IPS-18a (cell line): ENCODE measurements at regions not wholly inside any gene's neighbourhood (a gene's known extent, or its start where the extent isn't known, plus 50 kb on each side); places are given as distances from the start of the nearest gene placed in this dataset.

Experiments used
- H3K27ac ChIP-seq: one replicate; pipeline ENCODE4 v1.5.1; 2013; ENCODE audit warnings: low read length
- H3K27me3 ChIP-seq: one replicate; pipeline ENCODE4 v1.6.1; 2013; ENCODE audit warnings: mild to moderate bottlenecking, low read length; ENCODE audit not compliant: control insufficient read depth, insufficient read depth
- H3K36me3 ChIP-seq: one replicate; pipeline ENCODE4 v1.6.1; 2013; ENCODE audit warnings: low read depth, low read length; ENCODE audit not compliant: control insufficient read depth
- H3K4me1 ChIP-seq: one replicate; pipeline ENCODE4 v1.6.1; 2013; ENCODE audit warnings: low read depth, low read length; ENCODE audit not compliant: control insufficient read depth
- H3K4me3 ChIP-seq: one replicate; pipeline ENCODE4 v1.5.1; 2013; ENCODE audit warnings: low read length
- H3K9ac ChIP-seq: one replicate; pipeline ENCODE4 v1.6.1; 2013; ENCODE audit warnings: mild to moderate bottlenecking, low read length, moderate library complexity
- H3K9me3 ChIP-seq: one replicate; pipeline ENCODE4 v1.6.1; 2013; ENCODE audit warnings: low read depth, low read length; ENCODE audit not compliant: control insufficient read depth

GRCh38 chr4:82071951-82072350 lies 301.8 kb downstream of the HNRNPD start:
- Histone ChIP-seq H3K36me3 (no peaks in the 10 kb centered on the region), H3K9ac (no peak overlapping the region), H3K27ac (no peak overlapping the region), H3K4me1 (peaks cover 5% of the 10 kb centered on the region), H3K9me3 (no peaks in the 10 kb centered on the region), H3K27me3 (no peaks in the 10 kb centered on the region), H3K4me3 (no peak overlapping the region)

DNA sequence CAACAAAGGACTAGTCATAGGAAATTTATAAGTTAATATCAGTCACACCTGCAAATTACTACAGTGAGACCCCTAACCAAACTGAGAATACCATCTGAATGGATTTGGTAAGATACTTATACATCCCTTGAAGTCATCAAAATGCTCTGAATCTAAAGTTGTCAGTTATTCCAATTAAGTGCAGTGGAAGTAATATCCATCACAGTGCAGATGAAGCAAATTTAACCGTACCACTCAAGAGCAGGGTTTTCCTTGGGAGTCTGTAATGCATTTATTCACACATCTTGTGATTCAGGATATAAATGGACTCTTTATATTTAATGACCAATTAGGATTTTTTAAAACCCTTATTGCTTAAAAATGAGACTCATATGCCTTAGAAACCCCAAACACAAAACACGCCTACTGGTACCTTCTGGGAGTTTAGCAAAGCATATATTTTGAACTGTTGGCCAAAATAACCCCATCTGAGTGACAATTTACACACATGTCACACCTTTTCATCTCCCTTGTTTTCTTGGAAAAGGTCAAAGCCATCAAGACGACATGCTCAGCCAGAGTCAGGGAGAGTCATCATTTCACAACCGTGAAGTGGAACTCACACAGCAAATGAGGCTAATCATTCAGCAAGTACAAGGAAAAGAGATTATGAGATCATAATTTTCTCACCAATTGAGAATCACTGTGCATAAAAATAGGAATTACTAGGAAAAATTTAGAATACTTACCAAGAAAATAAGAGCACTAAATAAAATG lies 303.7 kb downstream of the HNRNPD start:
- H3K9me3 ChIP-seq = no peaks in the 10 kb centered on the region
- no peaks in the 10 kb centered on the region for H3K36me3 ChIP-seq
- no peaks in the 10 kb centered on the region for H3K27me3 ChIP-seq
- H3K4me1 ChIP-seq = peaks cover 5% of the 10 kb centered on the region
- H3K4me3 ChIP-seq = no peak overlapping the region
- no peak overlapping the region for H3K9ac ChIP-seq
- no peak overlapping the region for H3K27ac ChIP-seq

- H3K4me1 ChIP-seq = no peaks in the 10 kb centered on the region
- H3K27ac ChIP-seq = no peak overlapping the region
- H3K9ac ChIP-seq = no peak overlapping the region
- H3K9me3 ChIP-seq = no peaks in the 10 kb centered on the region
- H3K36me3 ChIP-seq = no peaks in the 10 kb centered on the region
- no peaks in the 10 kb centered on the region for H3K27me3 ChIP-seq
- H3K4me3 ChIP-seq = no peak overlapping the region
Observed at GRCh38 chr4:82063017-82063416, 310.8 kb downstream of the HNRNPD start.

- Histone ChIP-seq H3K9me3 (no peaks in the 10 kb centered on the region), H3K9ac (no peak overlapping the region), H3K27ac (no peak overlapping the region), H3K36me3 (no peaks in the 10 kb centered on the region), H3K4me3 (no peak overlapping the region), H3K27me3 (no peaks in the 10 kb centered on the region), H3K4me1 (no peaks in the 10 kb centered on the region)
Observed at GRCh38 chr4:82057990-82058544, 315.7 kb downstream of the HNRNPD start.

DNA sequence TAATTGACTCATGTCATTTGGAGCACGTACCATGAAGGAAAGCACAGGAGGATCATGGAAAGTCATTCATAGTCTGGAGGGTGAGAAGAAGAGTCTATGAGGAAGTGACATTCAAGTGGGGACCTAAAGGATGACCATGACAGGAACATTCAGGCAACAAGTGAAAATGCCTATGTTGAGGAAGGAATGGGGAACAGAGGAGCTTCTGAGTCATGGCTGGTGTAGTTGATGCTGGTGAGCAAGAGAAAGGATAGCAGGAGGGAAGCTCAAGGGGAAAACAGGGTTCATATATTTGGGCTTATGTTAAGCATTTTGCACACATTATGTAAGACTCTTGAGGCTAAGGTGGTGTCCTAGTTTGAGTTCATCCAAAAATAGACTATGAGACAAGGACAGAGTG lies 318.6 kb downstream of the HNRNPD start:
- Histone ChIP-seq H3K27ac (no peak overlapping the region), H3K9me3 (no peaks in the 10 kb centered on the region), H3K4me3 (no peak overlapping the region)

DNA sequence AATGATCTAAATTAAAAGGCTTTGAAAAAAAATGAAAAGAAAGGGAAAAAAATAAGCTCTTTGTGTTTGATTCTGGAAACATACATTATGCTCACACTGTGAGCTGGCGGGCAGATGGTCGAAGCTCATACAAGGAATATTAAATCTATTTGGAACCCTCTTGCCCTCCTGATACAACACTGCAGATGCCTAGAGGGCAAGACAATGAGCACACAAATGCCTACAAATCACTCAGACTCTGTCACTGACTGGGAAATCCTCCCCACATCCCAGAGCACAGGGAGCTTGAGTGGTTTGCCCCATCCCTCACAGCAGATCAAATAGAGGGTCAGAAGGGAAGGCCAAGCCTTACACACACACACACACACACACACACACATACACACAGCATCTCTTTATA lies 320.4 kb downstream of the HNRNPD start:
- no peaks in the 10 kb centered on the region for H3K9me3 ChIP-seq
- no peak overlapping the region for H3K27ac ChIP-seq
- H3K4me1 ChIP-seq = no peaks in the 10 kb centered on the region
- H3K9ac ChIP-seq = no peak overlapping the region
- no peaks in the 10 kb centered on the region for H3K36me3 ChIP-seq
- no peaks in the 10 kb centered on the region for H3K27me3 ChIP-seq
- H3K4me3 ChIP-seq = no peak overlapping the region

More for the DNA sequence above, 318.6 kb downstream of the HNRNPD start:
- Histone ChIP-seq H3K36me3 (no peaks in the 10 kb centered on the region), H3K9ac (no peak overlapping the region), H3K27me3 (no peaks in the 10 kb centered on the region), H3K4me1 (no peaks in the 10 kb centered on the region)

DNA sequence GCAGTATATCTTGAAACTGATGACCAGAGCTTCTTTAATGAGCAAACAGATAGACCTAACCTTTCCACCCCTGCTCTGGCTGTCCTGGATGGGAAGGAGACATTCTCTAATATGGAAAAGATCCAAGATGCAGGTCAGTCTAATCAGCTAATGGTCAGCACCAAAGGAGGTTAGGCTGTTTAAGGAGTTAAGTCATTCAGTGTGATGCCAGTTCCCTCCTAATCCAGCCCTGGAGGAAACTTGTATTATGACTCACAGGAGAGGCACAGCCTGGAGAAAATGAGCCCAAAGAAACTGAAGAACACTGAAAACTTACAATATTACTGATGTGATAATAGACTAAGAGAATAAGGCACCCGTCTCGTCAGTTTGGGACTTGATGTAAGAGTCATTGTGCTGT lies 323.0 kb downstream of the HNRNPD start:
- no peaks in the 10 kb centered on the region for H3K36me3 ChIP-seq
- H3K27me3 ChIP-seq = peaks cover 12% of the 10 kb centered on the region
- no peaks in the 10 kb centered on the region for H3K4me1 ChIP-seq
- no peak overlapping the region for H3K9ac ChIP-seq
- no peaks in the 10 kb centered on the region for H3K9me3 ChIP-seq
- no peak overlapping the region for H3K4me3 ChIP-seq
- no peak overlapping the region for H3K27ac ChIP-seq

- peaks cover 3% of the 10 kb centered on the region for H3K4me1 ChIP-seq
- no peaks in the 10 kb centered on the region for H3K36me3 ChIP-seq
- H3K27me3 ChIP-seq = peaks cover 22% of the 10 kb centered on the region
- no peak overlapping the region for H3K4me3 ChIP-seq
- no peaks in the 10 kb centered on the region for H3K9me3 ChIP-seq
- no peak overlapping the region for H3K27ac ChIP-seq
- H3K9ac ChIP-seq = no peak overlapping the region
Observed at GRCh38 chr4:82049294-82049693, 324.5 kb downstream of the HNRNPD start.

GRCh38 chr4:82047731-82048130 lies 326.1 kb downstream of the HNRNPD start:
- H3K9ac ChIP-seq = no peak overlapping the region
- H3K4me1 ChIP-seq = peaks cover 13% of the 10 kb centered on the region
- no peaks in the 10 kb centered on the region for H3K9me3 ChIP-seq
- H3K4me3 ChIP-seq = no peak overlapping the region
- H3K27ac ChIP-seq = no peak overlapping the region
- no peaks in the 10 kb centered on the region for H3K36me3 ChIP-seq
- H3K27me3 ChIP-seq = peaks cover 33% of the 10 kb centered on the region

GRCh38 chr4:82046796-82047195 lies 327.0 kb downstream of the HNRNPD start:
- Histone ChIP-seq H3K36me3 (no peaks in the 10 kb centered on the region), H3K9me3 (no peaks in the 10 kb centered on the region), H3K4me3 (no peak overlapping the region), H3K4me1 (peaks cover 17% of the 10 kb centered on the region), H3K9ac (no peak overlapping the region), H3K27me3 (peaks cover 43% of the 10 kb centered on the region), H3K27ac (no peak overlapping the region)

DNA sequence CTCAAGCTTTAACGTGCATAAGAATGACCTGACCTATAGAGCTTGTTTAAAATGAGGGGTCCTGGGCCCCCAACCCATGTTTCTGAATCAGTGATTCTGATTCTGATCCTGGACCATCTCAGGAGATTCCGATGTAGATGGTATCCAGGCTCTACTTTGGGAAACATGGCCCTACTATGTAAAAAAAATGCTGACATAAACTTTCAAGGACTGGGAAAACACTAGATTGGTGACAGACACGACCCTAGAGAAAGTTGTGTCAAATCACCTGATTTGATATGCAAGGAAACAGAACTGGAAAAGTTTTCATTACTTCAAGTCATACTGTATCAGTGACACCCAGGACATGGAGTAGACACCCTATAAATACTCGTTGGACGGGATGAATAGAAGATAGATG lies 328.5 kb downstream of the HNRNPD start:
- Histone ChIP-seq H3K27me3 (peaks cover 48% of the 10 kb centered on the region), H3K9ac (no peak overlapping the region), H3K4me3 (peak overlapping the region; percentile 72), H3K9me3 (no peaks in the 10 kb centered on the region), H3K36me3 (no peaks in the 10 kb centered on the region), H3K4me1 (peaks cover 17% of the 10 kb centered on the region), H3K27ac (no peak overlapping the region)
